WTC11 (cell line): ENCODE measurements at regions not wholly inside any gene's neighbourhood (a gene's known extent, or its start where the extent isn't known, plus 50 kb on each side); places are given as distances from the start of the nearest gene placed in this dataset.

Experiments
- ATAC-seq: fragments of 200-7000 bp; cut with Tn5 transposase; 2 replicates; pipeline ENCODE4 v1.10.0; 2021; ENCODE audit warnings: mild to moderate bottlenecking, moderate library complexity
- CTCF ChIA-PET: fragments of 300-600 bp; sonication (Branson Sonifier 250); formaldehyde crosslinking; loops from one replicate; lab custom pipeline; 2021; ENCODE audit warnings: antibody characterized with exemption; lab: Charles Lee
- POLR2A ChIA-PET: fragments of 350-600 bp; sonication (Branson Sonifier 250); formaldehyde crosslinking; loops from one replicate; lab custom pipeline; 2021; ENCODE audit warnings: antibody characterized with exemption; lab: Charles Lee
- DNase-seq: peaks from one replicate; pipeline ENCODE4 v3.0.0; 2021; ENCODE audit warnings: low spot score
- H3K27ac Mint-ChIP-seq: 2 replicates; pipeline ENCODE4 v1.8.0; 2021; ENCODE audit warnings: mixed read lengths
- H3K27me3 Mint-ChIP-seq: 2 replicates; pipeline ENCODE4 v1.8.0; 2021; ENCODE audit warnings: low read depth, mild to moderate bottlenecking, moderate library complexity, mixed read lengths
- H3K36me3 Mint-ChIP-seq: 2 replicates; pipeline ENCODE4 v1.8.0; 2021; ENCODE audit warnings: mixed read lengths
- H3K4me1 Mint-ChIP-seq: 2 replicates; pipeline ENCODE4 v1.8.0; 2022; ENCODE audit warnings: mixed read lengths
- H3K4me3 Mint-ChIP-seq: 2 replicates; pipeline ENCODE4 v1.8.0; 2021; ENCODE audit warnings: mild to moderate bottlenecking, moderate library complexity, mixed read lengths
- H3K9me3 Mint-ChIP-seq: 2 replicates; pipeline ENCODE4 v1.8.0; 2021; ENCODE audit warnings: mixed read lengths
- AR ChIP-seq: fragments of 250-450 bp; sonication (Bioruptor Pico); IDR thresholded peaks from 2 replicates; pipeline ENCODE4 v1.9.0; 2021; ENCODE audit warnings: mild to moderate bottlenecking
- ATF1 ChIP-seq: sonication (generic); formaldehyde crosslinking; IDR thresholded peaks from 2 replicates; pipeline ENCODE4 v1.8.1; 2023; ENCODE audit warnings: mild to moderate bottlenecking, moderate library complexity, missing genetic modification reagents
- CDX4 ChIP-seq: fragments of 250-450 bp; sonication (Bioruptor Pico); IDR thresholded peaks from 2 replicates; pipeline ENCODE4 v1.9.0; 2021; ENCODE audit warnings: moderate library complexity, mild to moderate bottlenecking, inconsistent platforms, borderline replicate concordance
- E2F1 ChIP-seq: sonication (generic); formaldehyde crosslinking; IDR thresholded peaks from 2 replicates; pipeline ENCODE4 v1.8.0; 2022; ENCODE audit warnings: mild to moderate bottlenecking, missing genetic modification reagents
- ELF4 ChIP-seq: sonication (generic); formaldehyde crosslinking; IDR thresholded peaks from 2 replicates; pipeline ENCODE4 v1.8.1; 2022; ENCODE audit warnings: low read depth, mild to moderate bottlenecking, moderate library complexity, missing genetic modification reagents
- FOXK1 ChIP-seq: sonication (generic); formaldehyde crosslinking; IDR thresholded peaks from 2 replicates; pipeline ENCODE4 v1.8.0; 2022; ENCODE audit warnings: mild to moderate bottlenecking, moderate library complexity, missing genetic modification reagents
- FOXP4 ChIP-seq: sonication (generic); formaldehyde crosslinking; IDR thresholded peaks from 2 replicates; pipeline ENCODE4 v1.8.0; 2022; ENCODE audit warnings: mild to moderate bottlenecking, missing genetic modification reagents
- JAZF1 ChIP-seq: fragments of 250-450 bp; sonication (Bioruptor Pico); IDR thresholded peaks from 2 replicates; pipeline ENCODE4 v1.9.0; 2021; ENCODE audit warnings: moderate library complexity, mild to moderate bottlenecking, inconsistent platforms
- KAT7 ChIP-seq: sonication (generic); formaldehyde crosslinking; IDR thresholded peaks from 2 replicates; pipeline ENCODE4 v1.8.1; 2023; ENCODE audit warnings: missing genetic modification reagents, mild to moderate bottlenecking, borderline replicate concordance
- MXD4 ChIP-seq: fragments of 250-450 bp; sonication (Bioruptor Pico); IDR thresholded peaks from 2 replicates; pipeline ENCODE4 v1.8.0; 2021; ENCODE audit warnings: mild to moderate bottlenecking, moderate library complexity, borderline replicate concordance
- MYBL2 ChIP-seq: sonication (generic); formaldehyde crosslinking; IDR thresholded peaks from 2 replicates; pipeline ENCODE4 v1.8.1; 2023; ENCODE audit warnings: mild to moderate bottlenecking, moderate library complexity, missing genetic modification reagents
- NFATC4 ChIP-seq: fragments of 250-450 bp; sonication (Bioruptor Pico); IDR thresholded peaks from 2 replicates; pipeline ENCODE4 v1.9.0; 2021; ENCODE audit warnings: mild to moderate bottlenecking
- NR2C2 ChIP-seq: sonication (generic); formaldehyde crosslinking; IDR thresholded peaks from 2 replicates; pipeline ENCODE4 v1.8.0; 2022; ENCODE audit warnings: mild to moderate bottlenecking, missing genetic modification reagents
- PRDM15 ChIP-seq: sonication (generic); formaldehyde crosslinking; IDR thresholded peaks from 2 replicates; pipeline ENCODE4 v1.8.0; 2022; ENCODE audit warnings: missing genetic modification reagents
- SMAD4 ChIP-seq: sonication (generic); formaldehyde crosslinking; IDR thresholded peaks from 2 replicates; pipeline ENCODE4 v1.8.0; 2022; ENCODE audit warnings: mild to moderate bottlenecking, missing genetic modification reagents
- TP53 ChIP-seq: sonication (generic); formaldehyde crosslinking; IDR thresholded peaks from 2 replicates; pipeline ENCODE4 v1.8.1; 2023; ENCODE audit warnings: mild to moderate bottlenecking, missing genetic modification reagents
- ZNF317 ChIP-seq: sonication (generic); formaldehyde crosslinking; IDR thresholded peaks from 2 replicates; pipeline ENCODE4 v1.8.1; 2023; ENCODE audit warnings: low read depth, mild to moderate bottlenecking, moderate library complexity, missing genetic modification reagents, borderline replicate concordance
- ZNF396 ChIP-seq: fragments of 250-450 bp; sonication (Bioruptor Pico); IDR thresholded peaks from 2 replicates; pipeline ENCODE4 v1.8.0; 2021; ENCODE audit warnings: mild to moderate bottlenecking, moderate library complexity, borderline replicate concordance
- TF ChIP-seq, protein P1 (sequence below): sonication (generic); formaldehyde crosslinking; IDR thresholded peaks from 2 replicates; pipeline ENCODE4 v1.8.0; 2023; ENCODE audit warnings: mild to moderate bottlenecking, missing genetic modification reagents
- TF ChIP-seq, protein P2 (sequence below): sonication (generic); formaldehyde crosslinking; IDR thresholded peaks from 2 replicates; pipeline ENCODE4 v1.8.1; 2023; ENCODE audit warnings: mild to moderate bottlenecking, moderate library complexity, missing genetic modification reagents
- TF ChIP-seq, protein P3 (sequence below): sonication (generic); formaldehyde crosslinking; IDR thresholded peaks from 2 replicates; pipeline ENCODE4 v1.8.1; 2022; ENCODE audit warnings: missing genetic modification reagents, borderline replicate concordance

- TF ChIP-seq E2F1 (CRISPR knock-in tag), result no peak
- TF ChIP-seq KAT7, result no peak
- no peak for TF ChIP-seq NFATC4 (CRISPR knock-in tag)
- TF ChIP-seq, protein P1, sequence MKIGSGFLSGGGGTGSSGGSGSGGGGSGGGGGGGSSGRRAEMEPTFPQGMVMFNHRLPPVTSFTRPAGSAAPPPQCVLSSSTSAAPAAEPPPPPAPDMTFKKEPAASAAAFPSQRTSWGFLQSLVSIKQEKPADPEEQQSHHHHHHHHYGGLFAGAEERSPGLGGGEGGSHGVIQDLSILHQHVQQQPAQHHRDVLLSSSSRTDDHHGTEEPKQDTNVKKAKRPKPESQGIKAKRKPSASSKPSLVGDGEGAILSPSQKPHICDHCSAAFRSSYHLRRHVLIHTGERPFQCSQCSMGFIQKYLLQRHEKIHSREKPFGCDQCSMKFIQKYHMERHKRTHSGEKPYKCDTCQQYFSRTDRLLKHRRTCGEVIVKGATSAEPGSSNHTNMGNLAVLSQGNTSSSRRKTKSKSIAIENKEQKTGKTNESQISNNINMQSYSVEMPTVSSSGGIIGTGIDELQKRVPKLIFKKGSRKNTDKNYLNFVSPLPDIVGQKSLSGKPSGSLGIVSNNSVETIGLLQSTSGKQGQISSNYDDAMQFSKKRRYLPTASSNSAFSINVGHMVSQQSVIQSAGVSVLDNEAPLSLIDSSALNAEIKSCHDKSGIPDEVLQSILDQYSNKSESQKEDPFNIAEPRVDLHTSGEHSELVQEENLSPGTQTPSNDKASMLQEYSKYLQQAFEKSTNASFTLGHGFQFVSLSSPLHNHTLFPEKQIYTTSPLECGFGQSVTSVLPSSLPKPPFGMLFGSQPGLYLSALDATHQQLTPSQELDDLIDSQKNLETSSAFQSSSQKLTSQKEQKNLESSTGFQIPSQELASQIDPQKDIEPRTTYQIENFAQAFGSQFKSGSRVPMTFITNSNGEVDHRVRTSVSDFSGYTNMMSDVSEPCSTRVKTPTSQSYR (CRISPR knock-in tag), result no peak
- TF ChIP-seq CDX4, result no peak
- no peak for TF ChIP-seq PRDM15
- no peak for TF ChIP-seq AR (CRISPR knock-in tag)
Measured at GRCh38 chr14:105905456-105905855, 379.1 kb downstream of the TMEM121 start (continued).

DNA sequence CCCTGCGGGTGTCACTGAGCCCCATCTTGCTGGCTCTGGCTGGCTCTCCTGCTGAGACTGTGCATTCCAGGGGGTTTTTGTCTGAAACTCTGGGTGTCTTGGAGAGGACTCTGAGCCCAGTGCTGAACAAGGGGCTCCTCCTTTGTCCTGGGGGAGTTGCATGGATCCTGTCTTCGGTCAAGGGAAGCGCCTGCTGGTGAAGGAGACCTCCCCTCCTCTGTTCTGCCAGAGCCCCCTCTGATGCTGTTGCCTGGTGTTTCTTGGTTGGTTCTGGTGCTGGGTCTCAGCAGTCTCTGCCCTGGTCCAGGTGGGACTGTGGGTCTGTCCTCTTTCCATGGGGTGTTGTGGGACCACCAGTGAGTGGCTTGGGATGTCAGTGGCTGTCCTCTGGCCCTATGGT lies 380.9 kb downstream of the TMEM121 start:
- Mint-ChIP-seq H3K27me3 (0 out of 2 replicates have a peak, but pooled peaks cover 4% of the 10 kb centered on the region), H3K4me3 (no peak overlapping the region), H3K9me3 (peaks cover 13% of the 10 kb centered on the region), H3K4me1 (no peaks in the 10 kb centered on the region), H3K27ac (no peak overlapping the region), H3K36me3 (peaks cover 26% of the 10 kb centered on the region)
- POLR2A ChIA-PET, result no interaction called here
- CTCF ChIA-PET, result no interaction called here
- ATAC-seq (no peak), DNase-seq (no peak)
- TF ChIP-seq FOXP4 (CRISPR knock-in tag), result no peak
- no peak for TF ChIP-seq TP53 (CRISPR knock-in tag)
- no peak for TF ChIP-seq ZNF396
- TF ChIP-seq ATF1, result no peak
- TF ChIP-seq FOXK1, result no peak
- no peak for TF ChIP-seq MYBL2 (CRISPR knock-in tag)
- TF ChIP-seq, protein P2, sequence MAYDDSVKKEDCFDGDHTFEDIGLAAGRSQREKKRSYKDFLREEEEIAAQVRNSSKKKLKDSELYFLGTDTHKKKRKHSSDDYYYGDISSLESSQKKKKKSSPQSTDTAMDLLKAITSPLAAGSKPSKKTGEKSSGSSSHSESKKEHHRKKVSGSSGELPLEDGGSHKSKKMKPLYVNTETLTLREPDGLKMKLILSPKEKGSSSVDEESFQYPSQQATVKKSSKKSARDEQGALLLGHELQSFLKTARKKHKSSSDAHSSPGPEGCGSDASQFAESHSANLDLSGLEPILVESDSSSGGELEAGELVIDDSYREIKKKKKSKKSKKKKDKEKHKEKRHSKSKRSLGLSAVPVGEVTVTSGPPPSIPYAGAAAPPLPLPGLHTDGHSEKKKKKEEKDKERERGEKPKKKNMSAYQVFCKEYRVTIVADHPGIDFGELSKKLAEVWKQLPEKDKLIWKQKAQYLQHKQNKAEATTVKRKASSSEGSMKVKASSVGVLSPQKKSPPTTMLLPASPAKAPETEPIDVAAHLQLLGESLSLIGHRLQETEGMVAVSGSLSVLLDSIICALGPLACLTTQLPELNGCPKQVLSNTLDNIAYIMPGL, result no peak
- no peak for TF ChIP-seq NR2C2 (CRISPR knock-in tag)
- TF ChIP-seq JAZF1, result no peak
- TF ChIP-seq ELF4, result no peak
- TF ChIP-seq, protein P3, sequence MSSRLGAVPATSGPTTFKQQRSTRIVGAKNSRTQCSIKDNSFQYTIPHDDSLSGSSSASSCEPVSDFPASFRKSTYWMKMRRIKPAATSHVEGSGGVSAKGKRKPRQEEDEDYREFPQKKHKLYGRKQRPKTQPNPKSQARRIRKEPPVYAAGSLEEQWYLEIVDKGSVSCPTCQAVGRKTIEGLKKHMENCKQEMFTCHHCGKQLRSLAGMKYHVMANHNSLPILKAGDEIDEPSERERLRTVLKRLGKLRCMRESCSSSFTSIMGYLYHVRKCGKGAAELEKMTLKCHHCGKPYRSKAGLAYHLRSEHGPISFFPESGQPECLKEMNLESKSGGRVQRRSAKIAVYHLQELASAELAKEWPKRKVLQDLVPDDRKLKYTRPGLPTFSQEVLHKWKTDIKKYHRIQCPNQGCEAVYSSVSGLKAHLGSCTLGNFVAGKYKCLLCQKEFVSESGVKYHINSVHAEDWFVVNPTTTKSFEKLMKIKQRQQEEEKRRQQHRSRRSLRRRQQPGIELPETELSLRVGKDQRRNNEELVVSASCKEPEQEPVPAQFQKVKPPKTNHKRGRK (CRISPR knock-in tag), result no peak
- no peak for TF ChIP-seq SMAD4 (CRISPR knock-in tag)
- no peak for TF ChIP-seq ZNF317 (CRISPR knock-in tag)
- no peak for TF ChIP-seq MXD4 (CRISPR knock-in tag)
